Medulla oblongata (tissue), 1 donor: ENCODE measurements at regions not wholly inside any gene's neighbourhood (a gene's known extent, or its start where the extent isn't known, plus 50 kb on each side); places are given as distances from the start of the nearest gene placed in this dataset.
A peak's percentile ranks its signal among the peaks of the same experiment; 100 is the strongest.
"Not testable (repeated sequence)": the region's sequence is repeated elsewhere in the genome, so short reads cannot be mapped to it uniquely, and the experiment has no call there.

Experiments used
- DNase-seq: peaks from one replicate; pipeline ENCODE4 v3.0.0-alpha.2; 2015; ENCODE audit errors: extremely low spot score

DNA sequence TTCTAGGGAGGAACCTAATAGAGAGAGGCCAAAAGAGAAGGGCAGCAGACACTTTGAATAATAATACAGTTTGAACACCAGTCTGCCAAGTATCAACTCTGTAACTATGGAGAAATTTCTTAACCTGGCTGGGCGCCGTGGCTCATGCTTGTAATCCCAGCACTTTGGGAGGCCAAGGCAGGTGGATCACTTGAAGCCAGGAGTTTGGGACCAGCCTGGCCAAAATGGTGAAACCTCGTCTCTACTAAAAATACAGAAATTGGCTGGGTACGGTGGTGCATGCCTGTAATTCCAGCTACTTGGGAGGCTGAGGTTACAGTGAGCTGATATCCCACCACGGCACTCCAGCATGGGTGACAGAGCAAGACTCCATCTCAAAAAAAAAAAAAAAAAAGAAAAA, 663.9 kb downstream of the LMO4 start:
- not testable (repeated sequence) for DNase-seq

DNA sequence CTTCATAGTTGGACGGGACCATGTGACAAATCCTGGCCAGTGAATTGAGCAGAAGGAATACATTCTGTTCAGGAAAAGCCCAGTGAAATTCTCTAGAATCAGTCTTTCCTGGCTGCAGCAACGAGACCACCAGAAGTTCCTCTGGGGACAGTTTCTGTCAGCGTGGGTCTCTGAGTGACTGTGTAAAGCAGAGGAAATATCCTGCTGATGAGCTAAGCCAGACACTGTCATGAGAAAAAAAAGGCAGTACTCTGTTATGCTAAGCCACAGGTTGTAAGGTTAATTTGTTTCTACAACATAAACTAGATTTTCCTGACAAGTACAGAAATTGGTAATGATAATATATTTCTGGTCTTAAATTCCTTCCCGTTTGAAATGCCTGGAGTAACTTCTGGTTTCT, 664.4 kb downstream of the LMO4 start:
- no peak for DNase-seq

DNA sequence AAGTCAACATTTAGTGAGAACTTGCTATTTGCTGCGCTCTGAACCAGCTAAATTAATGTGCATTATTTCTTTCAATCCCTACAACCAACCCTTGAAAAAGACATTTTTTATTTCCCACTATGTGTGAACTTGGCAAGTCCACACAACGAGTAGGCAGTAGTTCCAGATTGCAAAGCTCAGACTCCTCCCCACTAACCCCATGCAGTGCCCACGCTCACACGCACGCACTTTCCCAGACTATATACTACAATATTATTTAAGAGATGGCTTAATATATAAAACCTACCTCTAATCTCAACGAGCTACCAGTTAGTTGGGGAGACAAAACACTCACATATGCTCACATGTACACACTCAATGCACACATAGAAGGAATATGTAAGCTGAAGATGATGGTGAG, 671.2 kb downstream of the LMO4 start:
- DNase-seq = no peak

DNA sequence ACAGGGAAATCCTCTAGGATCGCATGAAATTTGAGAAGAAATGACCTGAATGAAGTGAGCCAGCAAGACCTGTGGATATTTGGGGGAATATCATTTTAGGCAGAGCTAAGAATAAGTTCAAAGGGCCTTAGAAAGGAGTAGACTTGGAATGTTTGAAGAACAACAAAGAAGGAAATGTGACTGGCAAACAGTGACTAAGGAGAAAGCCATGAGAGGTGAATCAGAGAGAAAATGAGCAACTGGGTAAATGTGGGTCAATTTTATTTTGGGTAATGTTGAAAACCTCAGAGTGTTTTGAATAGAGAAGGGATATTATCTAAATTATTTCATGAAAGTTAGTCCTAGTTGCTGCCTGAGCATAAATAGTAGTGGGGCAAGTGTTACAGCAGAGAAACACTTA, 672.8 kb downstream of the LMO4 start:
- DNase-seq = no peak

DNA sequence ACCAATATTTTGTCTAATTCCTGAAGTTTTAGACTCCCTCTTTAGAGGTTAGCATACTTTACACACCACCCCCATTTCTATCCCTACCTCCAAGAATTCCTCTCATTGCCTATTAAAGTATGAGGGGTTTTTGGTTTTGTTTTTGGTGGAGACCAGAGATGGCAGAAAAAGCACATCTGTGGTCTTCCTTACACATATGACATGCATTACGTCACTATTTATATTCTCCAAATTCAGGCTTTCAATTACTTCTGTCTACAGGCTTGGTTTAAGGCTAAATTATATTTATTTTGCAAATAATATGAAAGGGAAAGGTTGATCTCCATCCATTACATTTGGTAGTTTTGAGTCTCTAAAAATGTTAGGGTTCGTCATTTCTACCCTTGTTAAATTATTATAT, 674.6 kb downstream of the LMO4 start:
- no peak for DNase-seq

DNA sequence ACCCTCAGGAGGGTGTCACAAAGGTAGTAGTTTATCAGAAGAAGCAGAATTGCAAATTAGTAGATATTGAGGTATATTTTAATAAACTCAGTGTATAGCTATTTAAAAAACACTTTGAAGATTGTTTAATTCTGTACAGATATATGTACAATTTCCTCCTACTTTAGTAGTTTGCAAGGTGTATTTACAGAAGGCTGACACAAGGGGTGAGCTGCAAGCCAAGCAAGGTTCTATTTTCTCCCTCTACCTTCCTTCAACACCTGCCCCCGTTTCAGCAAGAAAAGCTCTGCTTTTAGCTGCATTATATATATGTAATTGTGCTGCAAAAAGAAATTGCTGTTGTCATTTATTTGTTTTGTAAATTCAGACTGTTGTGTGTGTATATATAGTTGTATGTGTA, 674.2 kb upstream of the PKN2 start:
- no peak for DNase-seq

DNA sequence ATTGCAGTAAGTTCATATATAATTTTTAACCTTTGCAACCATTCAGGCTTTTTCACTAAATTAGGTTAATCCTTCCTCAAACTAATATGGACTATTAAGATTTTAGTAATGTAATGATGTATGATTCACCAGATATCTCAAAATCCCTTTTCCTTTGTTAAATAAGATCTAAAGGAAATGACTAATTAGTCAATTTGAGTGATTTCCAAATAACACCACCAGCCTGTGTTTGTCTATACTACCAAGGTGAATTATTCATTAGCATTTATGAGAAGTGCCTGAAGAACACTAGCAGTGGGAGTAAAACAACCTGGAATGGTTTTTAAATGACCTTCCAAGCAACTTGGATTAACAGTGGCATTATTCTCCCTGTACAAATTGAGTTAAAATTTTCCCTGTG, 670.6 kb upstream of the PKN2 start:
- DNase-seq = no peak

DNA sequence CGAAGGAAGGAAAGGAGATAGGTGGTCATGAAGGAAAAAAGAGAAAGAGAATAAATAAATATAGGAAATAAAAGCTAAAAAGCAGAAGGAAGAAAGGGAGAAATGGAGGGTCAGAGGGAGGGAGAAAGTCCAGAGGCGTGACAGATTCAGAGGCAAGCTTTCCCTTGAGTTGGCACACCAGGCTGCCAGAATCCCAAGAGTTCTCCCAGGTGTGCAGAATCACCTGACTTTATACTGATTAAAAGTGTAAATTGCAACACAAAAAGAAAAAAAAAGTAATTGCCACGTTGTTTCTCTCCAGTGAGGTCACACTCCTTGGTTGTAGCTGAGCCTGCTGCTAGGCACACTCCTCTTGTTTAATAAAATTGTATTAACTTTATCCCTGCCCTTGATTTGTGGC, 669.9 kb upstream of the PKN2 start:
- no peak for DNase-seq

DNA sequence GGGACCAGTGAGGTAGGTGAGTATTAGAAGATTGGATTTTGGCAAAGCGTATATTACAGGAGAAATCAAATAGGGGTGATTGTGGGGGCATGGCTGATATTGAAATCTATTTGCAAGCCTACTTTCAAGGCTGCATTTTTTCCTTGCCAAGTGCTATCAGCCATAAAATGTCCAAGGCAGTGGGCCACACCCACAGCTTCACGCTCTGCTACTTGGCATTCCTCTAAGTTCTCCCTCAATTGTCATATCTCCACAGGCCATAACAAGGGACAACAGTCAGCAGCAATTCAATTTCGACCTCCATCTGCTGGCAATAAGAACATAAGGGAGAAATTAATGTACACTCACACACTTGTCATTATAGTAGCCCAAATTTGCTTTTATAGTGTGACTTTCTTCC, 667.1 kb upstream of the PKN2 start:
- no peak for DNase-seq

DNA sequence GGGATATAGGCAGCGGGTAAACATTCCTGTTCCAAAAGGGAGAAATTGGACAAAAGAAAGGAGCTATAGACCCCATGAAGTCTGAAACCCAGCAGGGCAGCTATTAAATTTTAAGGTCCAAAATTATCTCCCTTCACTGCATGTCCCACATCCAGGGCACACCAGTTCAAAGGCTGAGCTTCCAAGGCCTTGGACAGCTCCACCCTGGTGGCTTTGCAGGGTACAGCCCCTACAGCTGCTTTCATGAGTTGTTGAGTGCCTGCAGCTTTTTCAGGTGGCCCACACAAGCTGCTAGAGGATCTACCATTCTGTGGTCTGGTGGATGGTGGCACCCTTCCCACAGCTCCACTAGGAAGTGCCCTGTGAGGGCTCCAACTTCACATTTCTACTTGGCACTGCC, 662.5 kb upstream of the PKN2 start:
- no peak for DNase-seq

DNA sequence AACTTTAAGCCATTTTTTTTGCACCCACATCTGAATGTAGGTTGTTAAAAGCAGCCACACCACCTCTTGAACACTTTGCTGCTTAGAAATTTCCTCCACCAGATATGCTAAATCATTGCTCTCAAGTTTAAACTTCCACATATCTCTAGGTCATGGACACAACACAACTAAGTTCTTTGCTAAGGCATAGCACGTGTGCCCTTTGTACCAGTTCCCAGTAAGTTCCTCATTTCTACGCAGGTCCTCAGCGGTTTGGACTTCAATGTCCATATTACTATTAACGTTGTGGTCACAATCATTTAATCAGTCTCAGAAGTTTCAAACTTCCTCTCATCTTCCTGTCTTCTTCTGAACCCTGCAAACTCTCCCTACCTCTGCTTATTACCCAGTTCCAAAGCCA, 661.6 kb upstream of the PKN2 start:
- no peak for DNase-seq

DNA sequence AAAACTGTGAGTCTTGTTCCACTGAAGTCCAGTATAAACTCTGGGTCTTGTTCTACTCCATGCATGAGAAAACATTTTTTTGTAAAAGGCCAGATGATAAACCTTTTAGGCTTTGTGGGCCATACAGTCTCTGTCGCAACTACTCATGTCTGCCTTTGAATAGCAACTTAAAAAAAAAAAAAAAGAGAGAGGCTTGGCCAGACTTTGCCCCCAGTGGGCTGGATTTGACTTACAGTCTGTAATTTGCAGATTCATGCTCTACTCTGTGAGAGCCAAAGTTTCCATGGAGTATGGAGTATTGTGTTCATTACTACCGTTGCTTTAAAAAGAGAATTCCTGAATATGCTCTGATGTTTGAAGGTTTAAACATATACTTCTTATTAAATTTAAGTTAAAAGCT, 654.9 kb upstream of the PKN2 start:
- no peak for DNase-seq

DNA sequence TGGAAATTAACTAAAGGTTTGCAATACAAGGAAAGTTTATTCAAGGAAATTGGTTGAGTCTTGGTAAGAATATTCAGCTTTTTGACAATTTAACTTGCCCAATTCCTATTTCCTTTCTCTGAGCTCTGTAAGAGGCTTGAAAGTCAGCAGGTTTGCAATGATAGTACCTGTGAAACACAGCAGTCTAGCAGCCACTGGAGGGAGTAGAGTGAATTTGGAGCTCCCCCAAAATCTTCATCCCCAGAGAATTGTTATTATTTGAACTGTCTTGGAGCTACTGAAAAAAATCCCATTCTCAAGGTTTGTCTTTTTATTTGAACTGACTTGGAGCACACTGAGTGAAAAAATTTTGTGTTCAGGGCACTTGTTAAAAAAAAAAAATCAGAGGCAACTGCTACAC, 654.2 kb upstream of the PKN2 start:
- no peak for DNase-seq

DNA sequence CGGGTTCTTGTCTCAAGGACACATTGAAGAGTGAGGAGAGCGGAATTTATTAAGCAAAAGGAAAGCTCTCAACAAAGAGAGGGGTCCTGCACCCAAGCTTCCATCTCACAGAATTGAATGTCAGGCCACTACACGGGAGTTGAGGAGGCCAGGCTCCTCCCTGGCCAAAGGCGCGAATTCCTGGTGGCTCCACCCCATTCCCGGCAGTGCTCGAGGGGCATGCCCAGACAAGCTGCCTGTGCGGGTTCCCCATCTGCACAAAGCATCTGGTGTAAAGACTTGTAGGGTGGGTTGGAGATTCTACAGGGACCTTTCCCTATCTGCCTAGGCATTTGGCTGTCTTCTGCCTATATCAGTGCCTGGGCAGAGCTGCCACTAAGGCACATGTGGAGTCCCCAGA, 648.5 kb upstream of the PKN2 start:
- DNase-seq = no peak

DNA sequence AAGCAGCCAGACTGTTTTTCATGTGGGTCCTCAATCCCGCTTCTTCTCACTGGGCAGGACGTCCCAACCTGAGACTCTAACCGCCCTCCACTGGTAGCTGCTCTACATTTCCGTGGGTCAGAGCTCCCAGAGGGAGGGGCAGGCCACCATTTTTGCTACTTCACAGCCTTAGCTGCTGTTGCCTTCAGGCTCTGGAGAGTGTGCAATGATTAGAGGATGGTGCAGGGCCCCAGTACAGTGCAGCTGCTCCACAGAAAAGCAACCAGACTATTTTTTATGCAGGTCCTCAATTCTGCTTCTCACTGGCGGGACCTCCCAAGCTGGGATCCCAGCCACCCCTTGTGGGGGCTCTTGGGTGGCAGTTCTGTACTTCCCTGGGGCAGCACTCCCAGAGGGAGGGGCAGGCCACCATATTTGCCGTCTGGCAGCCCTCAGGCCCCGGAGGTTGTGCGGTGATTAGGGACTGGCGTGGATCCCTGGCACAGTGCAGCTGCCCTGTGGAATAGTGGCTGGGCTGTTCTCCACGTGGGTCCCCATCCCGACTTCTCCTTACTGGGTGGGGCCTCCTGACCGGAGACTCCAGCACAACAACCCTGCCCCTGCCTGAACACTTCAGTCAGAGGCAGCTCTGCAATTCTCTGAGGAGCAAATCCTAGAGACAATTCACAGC, 647.6 kb upstream of the PKN2 start:
- peak; percentile 7 for DNase-seq

DNA sequence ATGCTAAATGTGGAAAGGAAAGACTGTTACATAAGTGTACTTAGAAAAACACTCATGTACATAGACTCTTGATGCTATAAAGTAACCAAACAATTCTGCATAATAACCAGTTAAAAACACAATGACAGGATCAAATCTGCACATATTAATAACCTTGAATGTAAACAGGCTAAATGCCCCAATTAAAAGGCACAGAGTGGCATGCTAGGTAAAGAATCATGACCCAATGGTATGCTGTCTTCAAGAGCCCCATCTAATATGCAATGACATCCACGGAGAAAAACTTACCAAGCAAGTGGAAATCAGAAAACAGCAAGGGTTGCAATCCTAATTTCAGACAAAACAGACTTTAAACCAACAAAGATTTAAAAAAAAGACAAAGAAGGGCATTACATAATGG, 644.8 kb upstream of the PKN2 start:
- DNase-seq = no peak

DNA sequence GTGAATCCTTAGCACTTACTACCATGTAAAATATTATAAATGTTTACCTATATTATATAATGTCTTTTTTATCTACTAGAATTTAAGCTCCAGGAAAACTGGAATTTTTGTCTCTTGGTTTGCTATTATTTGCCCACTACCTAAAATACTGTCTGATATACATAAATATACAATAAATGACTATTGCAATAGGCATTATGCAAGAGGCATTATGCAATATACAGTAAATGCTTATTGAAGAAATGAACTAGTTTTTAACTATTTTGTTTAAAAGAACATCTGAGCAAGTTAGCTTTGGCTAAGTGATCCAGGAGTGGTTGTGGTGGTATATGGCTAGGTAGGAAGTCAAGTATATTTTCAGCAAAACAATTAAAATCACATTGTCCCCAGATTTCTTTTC, 640.2 kb upstream of the PKN2 start:
- DNase-seq = no peak

DNA sequence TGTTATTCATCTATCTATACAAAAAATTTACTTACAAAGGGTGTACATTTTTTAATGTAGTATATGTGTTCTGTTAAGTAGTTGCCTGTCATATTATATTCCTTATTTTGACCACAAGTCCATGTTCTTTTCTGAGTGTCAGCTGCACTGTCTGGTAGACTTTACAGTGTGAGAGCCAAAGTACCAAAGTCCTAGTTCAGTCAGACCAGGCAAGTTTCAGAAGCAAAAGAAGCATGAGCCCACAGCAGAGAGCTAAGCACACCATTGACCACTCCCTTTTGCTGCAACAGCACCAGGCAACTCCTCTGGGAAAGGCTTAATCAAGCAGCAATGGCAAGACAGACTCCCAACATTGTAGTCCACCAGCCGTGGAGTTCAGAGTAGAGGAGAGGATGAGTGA, 631.9 kb upstream of the PKN2 start:
- DNase-seq = no peak

DNA sequence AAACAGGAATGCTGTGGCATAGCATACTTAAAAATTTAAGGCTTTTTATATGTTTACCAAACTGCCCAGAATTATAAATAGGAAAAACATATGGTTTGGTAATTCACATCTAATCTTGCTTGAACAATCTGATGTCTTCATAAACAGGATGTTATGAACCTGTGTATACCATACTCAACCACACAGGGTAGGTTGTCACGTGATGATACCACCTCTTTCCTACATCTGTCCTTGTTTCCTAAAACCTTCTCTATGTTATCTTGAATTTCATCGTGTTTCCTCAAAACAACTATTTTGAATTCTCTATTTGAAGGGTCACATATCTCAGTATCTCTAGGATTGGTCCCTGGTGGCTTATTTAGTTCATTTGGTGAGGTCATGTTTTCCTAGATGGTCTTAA, 631.0 kb upstream of the PKN2 start:
- DNase-seq = no peak

DNA sequence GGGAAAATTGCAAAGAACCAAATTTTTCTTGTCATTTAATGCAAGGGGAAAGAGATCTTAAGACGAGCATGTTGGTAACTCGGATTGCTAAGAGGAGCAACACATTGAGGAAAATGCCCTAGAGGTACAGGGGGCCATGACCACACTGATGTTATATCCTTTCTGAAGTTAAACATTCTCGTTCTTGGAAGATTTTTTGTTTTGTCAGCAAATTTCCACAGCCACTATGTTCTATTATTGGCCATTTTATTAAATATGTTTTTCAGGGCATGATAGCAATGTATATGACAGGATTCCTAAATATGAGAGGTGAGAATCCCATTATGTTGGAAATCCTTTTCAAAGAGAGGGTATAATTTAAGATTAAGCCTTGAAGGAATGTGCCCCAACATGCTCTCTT, 627.2 kb upstream of the PKN2 start:
- no peak for DNase-seq

DNA sequence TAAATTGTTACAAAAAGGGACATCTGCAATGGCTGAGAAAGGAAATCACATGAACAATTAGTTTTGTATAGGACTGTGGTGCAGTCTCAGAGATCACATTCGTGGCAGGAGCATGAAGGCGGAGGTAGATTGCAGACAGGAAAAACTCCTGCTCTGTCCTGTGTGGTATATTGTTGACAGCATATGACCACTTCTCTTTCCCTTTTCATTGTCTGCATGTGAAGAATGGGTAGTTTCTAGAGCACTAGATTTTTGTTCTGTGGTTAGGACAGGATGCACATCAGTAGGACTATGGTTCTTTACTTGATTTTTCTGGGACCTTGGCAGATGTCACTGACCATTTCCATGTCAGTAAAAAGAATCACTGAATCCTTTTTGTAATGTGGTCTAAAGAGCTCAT, 625.9 kb upstream of the PKN2 start:
- no peak for DNase-seq

DNA sequence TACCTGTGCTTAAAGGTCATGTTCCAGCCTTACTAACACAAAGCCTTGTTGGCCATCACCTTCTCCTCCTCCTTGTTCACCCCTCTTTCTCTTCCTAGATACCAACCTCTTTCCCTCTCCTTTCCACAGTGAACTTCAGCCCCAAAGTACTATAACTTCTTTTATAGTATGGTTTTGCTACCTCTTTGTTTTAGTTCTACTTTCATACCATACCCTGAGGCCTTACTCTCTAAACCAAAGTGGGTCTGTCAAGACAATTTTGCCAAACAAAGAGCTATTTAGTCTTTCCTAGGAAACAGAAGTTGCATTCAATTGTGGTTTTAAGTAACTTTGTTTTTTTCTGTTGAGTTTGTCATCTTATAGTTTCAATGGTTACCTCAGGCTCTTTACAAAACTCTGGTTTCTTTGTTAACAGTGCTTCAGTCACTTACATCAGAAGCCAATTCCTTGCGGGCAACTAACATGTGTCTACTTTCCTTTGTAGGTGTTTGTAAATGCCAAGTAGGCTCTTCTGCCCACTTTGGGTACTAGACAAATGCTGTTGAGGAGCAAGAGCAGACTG, 623.9 kb upstream of the PKN2 start:
- DNase-seq = no peak

DNA sequence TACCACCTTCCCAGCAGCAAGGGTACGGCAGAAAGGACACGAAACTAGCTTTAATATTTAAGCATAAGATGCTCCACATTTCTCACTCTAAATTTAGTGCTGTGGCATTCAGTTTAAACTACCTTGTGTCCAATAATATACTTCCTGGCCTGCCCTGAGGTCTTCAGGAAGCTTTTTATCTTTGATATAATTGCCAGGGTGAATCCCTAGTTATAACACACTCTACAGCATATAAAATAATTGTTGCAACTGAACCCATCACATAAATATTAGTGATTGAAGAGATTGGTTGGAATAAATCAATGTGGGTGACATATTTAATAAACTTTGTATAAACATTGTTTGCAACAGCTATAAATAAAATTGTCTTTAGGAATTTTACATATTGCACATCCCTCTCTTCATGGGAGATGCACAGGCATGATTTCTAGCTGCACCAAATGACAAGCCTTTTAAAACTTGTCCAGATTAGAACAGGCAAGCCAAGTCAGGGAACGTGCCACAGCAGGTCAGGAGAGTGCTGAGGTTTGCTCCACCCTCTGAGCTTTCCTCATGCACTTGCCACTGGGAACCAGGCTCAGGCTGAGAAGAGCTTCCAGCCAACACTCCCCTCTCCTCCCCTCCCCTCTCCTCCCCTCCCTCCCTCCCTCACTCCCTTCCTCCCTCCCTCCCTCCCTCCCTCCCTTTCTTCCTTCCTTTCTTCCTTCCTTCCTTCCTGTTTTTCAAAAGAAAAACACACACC, 623.2 kb upstream of the PKN2 start:
- DNase-seq = peak; percentile 16
